Esophagus (tissue), 2 donors: ENCODE measurements at regions not wholly inside any gene's neighbourhood (a gene's known extent, or its start where the extent isn't known, plus 50 kb on each side); places are given as distances from the start of the nearest gene placed in this dataset.

Source experiments
- H3K27ac ChIP-seq, 2 donors: one replicate each; pipeline ENCODE4 v1.5.1; 2013; ENCODE audit warnings: low read depth in 2 of 2, mild to moderate bottlenecking in 2 of 2, inconsistent platforms in 1 of 2, low read length in 1 of 2, moderate library complexity in 1 of 2
- H3K27me3 ChIP-seq, 2 donors: one replicate each; pipeline ENCODE4 v1.6.1; 2013; ENCODE audit warnings: low read length in 2 of 2, control low read depth in 1 of 2, mild to moderate bottlenecking in 1 of 2; ENCODE audit not compliant: insufficient read depth in 2 of 2, control insufficient read depth in 1 of 2
- H3K36me3 ChIP-seq, 2 donors: one replicate each; pipeline ENCODE4 v1.6.1; 2013; ENCODE audit warnings: low read length in 1 of 2; ENCODE audit not compliant: control insufficient read depth in 2 of 2, insufficient read depth in 2 of 2
- H3K4me1 ChIP-seq, 2 donors: one replicate each; pipeline ENCODE4 v1.6.1; 2013; ENCODE audit warnings: low read length in 1 of 2; ENCODE audit not compliant: control insufficient read depth in 2 of 2, insufficient read depth in 2 of 2
- H3K4me3 ChIP-seq, 2 donors: one replicate each; pipeline ENCODE4 v1.5.1; 2013; ENCODE audit warnings: low read length in 2 of 2, mild to moderate bottlenecking in 2 of 2, low read depth in 1 of 2, moderate library complexity in 1 of 2
- H3K9me3 ChIP-seq, 2 donors: one replicate each; pipeline ENCODE4 v1.6.1; 2013; ENCODE audit warnings: mild to moderate bottlenecking in 2 of 2, low read depth in 1 of 2, low read length in 1 of 2, moderate library complexity in 1 of 2; ENCODE audit not compliant: control insufficient read depth in 2 of 2, insufficient read depth in 1 of 2
- whole genome bisulfite sequencing, 2 donors: extraction: QIAGEN DNeasy Blood & Tissue Kit; methylation state at CpG; one replicate each; pipeline ENCODE4 v1.1.7; 2013; 5-methylcytosine and 5-hydroxymethylcytosine counted together
- donor health status: healthy with polysubstance abuse.
- donor health status: Bipolar disorder and iron deficiency.

- Histone ChIP-seq H3K9me3 (no peaks in the 10 kb centered on the region), H3K36me3 (no peaks in the 10 kb centered on the region), H3K4me3 (no peak overlapping the region), H3K27ac (no peak overlapping the region), H3K27me3 (no peaks in the 10 kb centered on the region), H3K4me1 (no peaks in the 10 kb centered on the region)
- 93 to 94% methylated on average over 2 of the region's 2 CpGs for WGBS, 2 donors
These were observed 138.2 kb upstream of the ZNF385D start for GRCh38 chr3:21889166-21889565.

GRCh38 chr3:21892104-21892503, 141.1 kb upstream of the ZNF385D start:
- H3K27me3 ChIP-seq: no peaks in the 10 kb centered on the region
- H3K27ac ChIP-seq: no peak overlapping the region
- no peaks in the 10 kb centered on the region for H3K4me1 ChIP-seq
- no peaks in the 10 kb centered on the region for H3K9me3 ChIP-seq
- H3K4me3 ChIP-seq: no peak overlapping the region
- WGBS, 2 donors: 88 to 90% methylated on average over 2 of the region's 2 CpGs
- no peaks in the 10 kb centered on the region for H3K36me3 ChIP-seq

DNA sequence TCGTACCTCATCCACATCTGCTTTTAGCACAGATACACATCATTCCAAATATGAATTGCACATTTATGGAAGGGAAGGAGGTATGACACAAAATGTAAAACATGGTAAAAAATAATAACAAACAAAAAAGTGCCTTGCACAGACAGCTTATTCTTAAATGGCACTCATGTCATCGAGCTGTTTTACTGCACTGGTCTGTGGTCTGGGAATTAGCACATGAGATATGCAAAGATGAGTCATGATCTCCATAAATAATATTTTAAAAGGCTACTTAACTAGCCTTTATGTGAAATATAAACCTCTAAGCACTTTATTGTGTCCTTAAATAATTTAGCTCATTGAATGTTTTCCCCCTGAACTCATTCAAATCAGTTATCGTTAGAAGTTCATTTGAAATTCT, 142.2 kb upstream of the ZNF385D start:
- Histone ChIP-seq H3K36me3 (no peaks in the 10 kb centered on the region), H3K27me3 (no peaks in the 10 kb centered on the region), H3K4me1 (no peaks in the 10 kb centered on the region), H3K4me3 (no peak overlapping the region), H3K9me3 (no peaks in the 10 kb centered on the region), H3K27ac (no peak overlapping the region)
- WGBS, 2 donors: 58 to 66% methylated on average over 3 of the region's 3 CpGs

- Histone ChIP-seq H3K27me3 (no peaks in the 10 kb centered on the region), H3K27ac (no peak overlapping the region), H3K9me3 (no peaks in the 10 kb centered on the region), H3K4me3 (no peak overlapping the region), H3K4me1 (no peaks in the 10 kb centered on the region), H3K36me3 (no peaks in the 10 kb centered on the region)
- WGBS, 2 donors: 64 to 67% methylated on average over 3 of the region's 3 CpGs
These were observed 143.7 kb upstream of the ZNF385D start for GRCh38 chr3:21894459-21895340.

- Histone ChIP-seq H3K9me3 (no peaks in the 10 kb centered on the region), H3K4me1 (no peaks in the 10 kb centered on the region), H3K27me3 (no peaks in the 10 kb centered on the region), H3K27ac (no peak overlapping the region), H3K4me3 (no peak overlapping the region), H3K36me3 (no peaks in the 10 kb centered on the region)
These were observed 147.3 kb upstream of the ZNF385D start for GRCh38 chr3:21898316-21898715.

- no peaks in the 10 kb centered on the region for H3K36me3 ChIP-seq
- WGBS, 2 donors: 46 to 62% methylated on average over 4 of the region's 4 CpGs
- H3K27ac ChIP-seq: no peak overlapping the region
- no peaks in the 10 kb centered on the region for H3K4me1 ChIP-seq
- H3K9me3 ChIP-seq: no peaks in the 10 kb centered on the region
- no peaks in the 10 kb centered on the region for H3K27me3 ChIP-seq
- no peak overlapping the region for H3K4me3 ChIP-seq
These were observed 150.5 kb upstream of the ZNF385D start for GRCh38 chr3:21901484-21901883.

DNA sequence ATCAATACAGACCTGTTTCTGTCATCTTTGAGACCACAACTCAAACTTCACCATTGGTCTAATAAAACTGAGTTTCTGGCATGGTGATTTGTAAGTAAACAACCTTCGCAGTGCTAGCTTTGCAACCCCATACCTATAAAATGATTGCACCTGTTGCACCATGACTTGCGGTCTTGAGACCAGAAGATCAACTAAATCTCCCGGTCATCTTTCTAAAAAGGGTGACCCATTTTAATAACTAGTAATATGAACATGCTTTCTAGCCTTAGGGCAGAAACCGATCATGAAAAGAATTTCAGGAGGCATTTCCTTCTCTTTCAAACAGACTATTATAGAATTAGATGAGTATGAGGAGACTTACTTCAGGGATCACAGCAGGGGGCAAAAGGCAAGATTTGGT, 151.9 kb upstream of the ZNF385D start:
- H3K4me3 ChIP-seq: no peak overlapping the region
- H3K27me3 ChIP-seq: no peaks in the 10 kb centered on the region
- no peaks in the 10 kb centered on the region for H3K9me3 ChIP-seq
- no peaks in the 10 kb centered on the region for H3K36me3 ChIP-seq
- no peak overlapping the region for H3K27ac ChIP-seq
- WGBS, 2 donors: 87 to 89% methylated on average over 4 of the region's 4 CpGs
- no peaks in the 10 kb centered on the region for H3K4me1 ChIP-seq

DNA sequence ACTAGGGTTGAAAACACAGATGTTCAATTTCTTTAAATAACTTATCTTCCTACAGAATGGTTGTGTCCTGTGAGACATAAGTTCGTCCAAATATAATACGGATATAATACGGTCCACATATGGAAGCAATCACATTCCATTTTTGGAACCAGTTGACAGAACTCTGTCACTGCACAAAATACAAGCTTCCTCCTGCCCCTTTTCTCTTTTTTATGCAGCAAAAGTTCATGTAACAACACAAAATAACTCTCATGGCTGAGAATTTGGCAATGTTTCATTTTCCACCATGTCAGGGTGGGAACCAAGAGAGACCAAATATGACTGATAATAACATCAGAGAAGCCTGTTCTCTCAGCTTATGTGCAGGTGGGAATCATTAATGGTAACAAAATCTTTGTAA, 158.1 kb upstream of the ZNF385D start:
- H3K4me1 ChIP-seq: no peaks in the 10 kb centered on the region
- WGBS, 2 donors: 75% methylated on average over 3 of the region's 3 CpGs
- no peaks in the 10 kb centered on the region for H3K27me3 ChIP-seq
- H3K9me3 ChIP-seq: no peaks in the 10 kb centered on the region
- H3K4me3 ChIP-seq: no peak overlapping the region
- no peaks in the 10 kb centered on the region for H3K36me3 ChIP-seq
- no peak overlapping the region for H3K27ac ChIP-seq

DNA sequence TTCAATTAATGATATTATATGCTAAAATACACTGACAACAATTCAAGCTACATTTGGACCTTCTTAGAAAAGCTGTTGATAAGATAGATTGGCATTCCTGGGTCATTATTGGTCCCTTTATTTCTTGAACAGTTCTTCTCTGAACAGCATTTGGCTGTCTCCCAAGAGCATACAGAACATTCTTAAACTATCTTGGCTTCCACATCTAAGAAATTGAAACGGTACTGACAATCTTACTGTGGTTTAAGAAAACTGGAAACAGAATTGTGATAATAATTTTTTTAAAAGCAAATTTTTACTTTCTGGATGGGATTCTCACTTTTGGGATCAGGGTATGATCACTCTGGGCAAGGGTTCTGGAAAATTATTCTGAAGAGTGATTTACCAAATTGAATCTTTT, 161.7 kb upstream of the ZNF385D start:
- Histone ChIP-seq H3K36me3 (no peaks in the 10 kb centered on the region), H3K27me3 (no peaks in the 10 kb centered on the region), H3K9me3 (no peaks in the 10 kb centered on the region), H3K4me3 (no peak overlapping the region), H3K4me1 (no peaks in the 10 kb centered on the region), H3K27ac (no peak overlapping the region)
- 4 to 12% methylated on average over 1 of the region's 1 CpG for WGBS, 2 donors

GRCh38 chr3:21913791-21914190, 162.8 kb upstream of the ZNF385D start:
- Histone ChIP-seq H3K4me3 (no peak overlapping the region), H3K9me3 (no peaks in the 10 kb centered on the region), H3K36me3 (no peaks in the 10 kb centered on the region), H3K27ac (no peak overlapping the region), H3K27me3 (no peaks in the 10 kb centered on the region), H3K4me1 (no peaks in the 10 kb centered on the region)
